Mesenchymal stem cell (in vitro differentiated cells and primary cell): ENCODE measurements at regions not wholly inside any gene's neighbourhood (a gene's known extent, or its start where the extent isn't known, plus 50 kb on each side); places are given as distances from the start of the nearest gene placed in this dataset.

Source experiments
- DNase-seq: peaks from one replicate; pipeline ENCODE4 v3.0.0-alpha.2; 2013
- H2AFZ ChIP-seq: one replicate; pipeline ENCODE4 v1.6.1; 2013; ENCODE audit warnings: low read depth, mild to moderate bottlenecking, control low read depth, inconsistent platforms, low read length, moderate library complexity
- H2AK5ac ChIP-seq: 2 replicates; pipeline ENCODE4 v1.6.1; 2013; ENCODE audit warnings: low read length, moderate library complexity, mild to moderate bottlenecking, inconsistent platforms; ENCODE audit not compliant: severe bottlenecking
- H2BK120ac ChIP-seq: one replicate; pipeline ENCODE4 v1.6.1; 2013; ENCODE audit warnings: low read depth, mild to moderate bottlenecking, inconsistent platforms, low read length, moderate library complexity
- H2BK12ac ChIP-seq, 2 experiments: one replicate each; pipeline ENCODE4 v1.6.1; 2013; ENCODE audit warnings: inconsistent platforms in 2 of 2, low read length in 2 of 2, mild to moderate bottlenecking in 2 of 2, moderate library complexity in 2 of 2, control low read depth in 1 of 2
- H2BK15ac ChIP-seq: one replicate; pipeline ENCODE4 v1.6.1; 2013; ENCODE audit warnings: mild to moderate bottlenecking, low read depth, inconsistent platforms; ENCODE audit not compliant: poor library complexity, severe bottlenecking
- H2BK5ac ChIP-seq: 2 replicates; pipeline ENCODE4 v1.6.1; 2013; ENCODE audit warnings: low read depth, mild to moderate bottlenecking, low read length, control low read depth, inconsistent platforms; ENCODE audit not compliant: poor library complexity, severe bottlenecking
- H3K14ac ChIP-seq, 2 experiments: one replicate each; pipeline ENCODE4 v1.6.1; 2013; ENCODE audit warnings: inconsistent platforms in 2 of 2, low read length in 2 of 2, control low read depth in 1 of 2, mild to moderate bottlenecking in 1 of 2, moderate library complexity in 1 of 2
- H3K18ac ChIP-seq, 2 experiments: one replicate each; pipeline ENCODE4 v1.6.1; 2013; ENCODE audit warnings: inconsistent platforms in 2 of 2, low read length in 2 of 2, control low read depth in 1 of 2, low read depth in 1 of 2, mild to moderate bottlenecking in 1 of 2
- H3K23ac ChIP-seq, 2 experiments: one replicate each; pipeline ENCODE4 v1.6.1; 2013; ENCODE audit warnings: inconsistent platforms in 2 of 2, low read length in 2 of 2, mild to moderate bottlenecking in 2 of 2, moderate library complexity in 2 of 2, control low read depth in 1 of 2
- H3K27ac ChIP-seq: 2 replicates; pipeline ENCODE4 v1.5.1; 2013; ENCODE audit warnings: mild to moderate bottlenecking, moderate library complexity, low read length, control low read depth, inconsistent platforms; ENCODE audit not compliant: poor library complexity, severe bottlenecking
- H3K27me3 ChIP-seq, 2 experiments: 2 replicates each; pipeline versions ENCODE4 v1.6.1 to v1.7.0; 2013; ENCODE audit warnings: low read length in 2 of 2, mild to moderate bottlenecking in 2 of 2, moderate library complexity in 2 of 2, control low read depth in 1 of 2, inconsistent platforms in 1 of 2; ENCODE audit not compliant: control insufficient read depth in 1 of 2, insufficient read depth in 1 of 2
- H3K36me3 ChIP-seq, 2 experiments: 2 replicates each; pipeline versions ENCODE4 v1.6.1 to v1.7.0; 2013; ENCODE audit warnings: low read length in 2 of 2, control low read depth in 1 of 2, inconsistent platforms in 1 of 2, low read depth in 1 of 2, mild to moderate bottlenecking in 1 of 2; ENCODE audit not compliant: insufficient read depth in 2 of 2, control insufficient read depth in 1 of 2
- H3K4ac ChIP-seq, 2 experiments: one replicate each; pipeline ENCODE4 v1.6.1; 2013; ENCODE audit warnings: inconsistent platforms in 2 of 2, low read length in 2 of 2, mild to moderate bottlenecking in 2 of 2, moderate library complexity in 2 of 2, control low read depth in 1 of 2, low read depth in 1 of 2
- H3K4me1 ChIP-seq: 2 replicates; pipeline ENCODE4 v1.6.1; 2013; ENCODE audit warnings: low read depth, low read length, control low read depth; ENCODE audit not compliant: control insufficient read depth, insufficient read depth
- H3K4me2 ChIP-seq: 2 replicates; pipeline ENCODE4 v1.6.1; 2013; ENCODE audit warnings: low read length, mild to moderate bottlenecking, inconsistent platforms; ENCODE audit not compliant: poor library complexity, severe bottlenecking
- H3K4me3 ChIP-seq, 2 experiments: 2 replicates each; pipeline versions ENCODE4 v1.5.1 to v1.7.0; 2013; ENCODE audit warnings: low read length in 2 of 2, mild to moderate bottlenecking in 2 of 2, control low read depth in 1 of 2, low read depth in 1 of 2; ENCODE audit not compliant: insufficient read depth in 1 of 2
- H3K79me1 ChIP-seq: replicated peaks from 2 replicates; pipeline ENCODE4 v1.6.1; 2013; ENCODE audit warnings: mild to moderate bottlenecking, control low read depth, low read length, inconsistent platforms; ENCODE audit not compliant: poor library complexity, severe bottlenecking
- H3K9ac ChIP-seq: 2 replicates; pipeline ENCODE4 v1.7.0; 2013; ENCODE audit warnings: mild to moderate bottlenecking, low read length, moderate library complexity
- H3K9me3 ChIP-seq: 2 replicates; pipeline ENCODE4 v1.7.0; 2013; ENCODE audit warnings: mild to moderate bottlenecking, low read length; ENCODE audit not compliant: control insufficient read depth
- H4K8ac ChIP-seq: one replicate; pipeline ENCODE4 v1.6.1; 2013; ENCODE audit warnings: inconsistent platforms, mild to moderate bottlenecking, low read length, moderate library complexity
- H4K91ac ChIP-seq: one replicate; pipeline ENCODE4 v1.6.1; 2013; ENCODE audit warnings: mild to moderate bottlenecking, low read length, inconsistent platforms
- WGBS: methylation state at CpG from one replicate; pipeline ENCODE4 v1.1.7; 2013; ENCODE audit warnings: mixed read lengths; 5-methylcytosine and 5-hydroxymethylcytosine counted together

GRCh38 chr5:61666064-61666621 is 334.1 kb downstream of the ZSWIM6 start:
- Histone ChIP-seq H3K4me3 (no peak overlapping the region), H2BK5ac (no peak overlapping the region), H3K9ac (no peak overlapping the region), H3K14ac (no peak overlapping the region), H4K8ac (no peak overlapping the region), H2AK5ac (no peak overlapping the region), H3K36me3 (peaks cover 0 to 2% of the 10 kb centered on the region in 2 experiments), H2BK15ac (no peak overlapping the region), H2BK120ac (no peak overlapping the region), H3K27me3 (peaks cover 42 to 59% of the 10 kb centered on the region in 2 experiments), H3K79me1 (no peaks in the 10 kb centered on the region), H2BK12ac (no peak overlapping the region), H3K4me1 (no peaks in the 10 kb centered on the region), H3K23ac (no peak overlapping the region), H3K27ac (no peak overlapping the region), H2AFZ (no peak overlapping the region), H3K18ac (no peak overlapping the region), H3K4me2 (no peak overlapping the region), H3K4ac (no peak overlapping the region), H3K9me3 (no peaks in the 10 kb centered on the region), H4K91ac (no peak overlapping the region)
- 65% methylated on average over 5 of the region's 6 CpGs for WGBS
- no peak for DNase-seq

GRCh38 chr5:61667525-61668218 is 335.6 kb downstream of the ZSWIM6 start:
- Histone ChIP-seq H2BK15ac (no peak overlapping the region), H3K18ac (no peak overlapping the region), H2AK5ac (no peak overlapping the region), H3K36me3 (peaks cover 0 to 2% of the 10 kb centered on the region in 2 experiments), H3K4me2 (no peak overlapping the region), H2AFZ (no peak overlapping the region), H3K79me1 (no peaks in the 10 kb centered on the region), H2BK12ac (no peak overlapping the region), H3K4me3 (peak overlapping the region in 1 of 2 experiments; percentile 48), H3K4ac (no peak overlapping the region), H3K14ac (no peak overlapping the region), H4K91ac (no peak overlapping the region), H2BK5ac (no peak overlapping the region), H4K8ac (no peak overlapping the region), H3K27me3 (peaks cover 35 to 45% of the 10 kb centered on the region in 2 experiments), H3K9ac (peak overlapping the region; percentile 54), H3K9me3 (no peaks in the 10 kb centered on the region), H3K23ac (no peak overlapping the region), H2BK120ac (no peak overlapping the region), H3K27ac (no peak overlapping the region), H3K4me1 (peaks cover 5% of the 10 kb centered on the region)
- DNase-seq: no peak
- 53% methylated on average over 5 of the region's 6 CpGs for WGBS

- Histone ChIP-seq H3K79me1 (no peaks in the 10 kb centered on the region), H3K4me3 (no peak overlapping the region), H3K27me3 (peaks cover 25 to 32% of the 10 kb centered on the region in 2 experiments), H3K36me3 (peaks cover 0 to 2% of the 10 kb centered on the region in 2 experiments), H2AFZ (no peak overlapping the region), H3K9me3 (no peaks in the 10 kb centered on the region), H2BK12ac (no peak overlapping the region), H3K14ac (no peak overlapping the region), H2BK120ac (no peak overlapping the region), H2BK5ac (no peak overlapping the region), H3K27ac (no peak overlapping the region), H4K91ac (no peak overlapping the region), H3K4me1 (peaks cover 10% of the 10 kb centered on the region), H2BK15ac (no peak overlapping the region), H3K4ac (no peak overlapping the region), H3K9ac (no peak overlapping the region), H3K18ac (no peak overlapping the region), H2AK5ac (no peak overlapping the region), H3K23ac (no peak overlapping the region), H3K4me2 (no peak overlapping the region), H4K8ac (no peak overlapping the region)
- 64% methylated on average over 3 of the region's 3 CpGs for WGBS
- no peak for DNase-seq
Measured at GRCh38 chr5:61669531-61669930, 337.5 kb downstream of the ZSWIM6 start.

GRCh38 chr5:61670941-61671340 is 338.9 kb downstream of the ZSWIM6 start:
- Histone ChIP-seq H4K91ac (no peak overlapping the region), H3K4ac (no peak overlapping the region), H3K9ac (no peak overlapping the region), H3K27me3 (peaks cover 22 to 37% of the 10 kb centered on the region in 2 experiments), H3K23ac (no peak overlapping the region), H2AFZ (no peak overlapping the region), H3K9me3 (no peaks in the 10 kb centered on the region), H3K36me3 (no peaks in the 10 kb centered on the region), H3K79me1 (no peaks in the 10 kb centered on the region), H2BK5ac (no peak overlapping the region), H2BK15ac (no peak overlapping the region), H3K4me3 (no peak overlapping the region), H2BK12ac (no peak overlapping the region), H3K4me1 (peaks cover 10% of the 10 kb centered on the region), H3K14ac (no peak overlapping the region), H3K4me2 (no peak overlapping the region), H2AK5ac (no peak overlapping the region), H3K27ac (no peak overlapping the region), H4K8ac (no peak overlapping the region), H2BK120ac (no peak overlapping the region), H3K18ac (no peak overlapping the region)
- 64% methylated on average over 2 of the region's 4 CpGs for WGBS
- DNase-seq: no peak
